BLaER1 treated with 17β-estradiol and CSF1 and Interleukin-3, amounts not matched to agents 10 nM and 100 nM (cell line): ENCODE measurements at regions not wholly inside any gene's neighbourhood (a gene's known extent, or its start where the extent isn't known, plus 50 kb on each side); places are given as distances from the start of the nearest gene placed in this dataset.

Experiments used
- H3K27ac ChIP-seq, 11 experiments: shearing (Covaris generic); formaldehyde crosslinking; 2 replicates each; pipeline ENCODE4 v1.8.1; 2022
- H3K27me3 ChIP-seq, 11 experiments: shearing (Covaris generic); formaldehyde crosslinking; 2 replicates each; pipeline ENCODE4 v1.8.1; 2022
- H3K36me3 ChIP-seq, 11 experiments: shearing (Covaris generic); formaldehyde crosslinking; 2 replicates each; pipeline ENCODE4 v1.8.1; 2022
- H3K4me1 ChIP-seq, 10 experiments: shearing (Covaris generic); formaldehyde crosslinking; 2 replicates each; pipeline ENCODE4 v1.8.1; 2022
- H3K4me2 ChIP-seq, 11 experiments: shearing (Covaris generic); formaldehyde crosslinking; 2 replicates each; pipeline ENCODE4 v1.8.1; 2022
- H3K4me3 ChIP-seq, 10 experiments: shearing (Covaris generic); formaldehyde crosslinking; 2 replicates each; pipeline ENCODE4 v1.8.1; 2022
- H3K9ac ChIP-seq, 11 experiments: shearing (Covaris generic); formaldehyde crosslinking; 2 replicates each; pipeline ENCODE4 v1.8.1; 2022
- H3K9me3 ChIP-seq, 11 experiments: shearing (Covaris generic); formaldehyde crosslinking; replicated peaks in 1 of 11; 2 replicates each; pipeline ENCODE4 v1.8.1; 2022
- H4K20me1 ChIP-seq, 11 experiments: shearing (Covaris generic); formaldehyde crosslinking; 2 replicates each; pipeline ENCODE4 v1.8.1; 2022
- Cebpa-rat ChIP-seq, 11 experiments: shearing (Covaris generic); IDR thresholded peaks; 2 replicates each; pipeline ENCODE4 v1.8.1; 2022

GRCh38 chr3:90032980-90033641, 925.7 kb downstream of the EPHA3 start:
- H3K9ac ChIP-seq = no peak overlapping the region
- H3K27ac ChIP-seq = no peak overlapping the region
- H4K20me1 ChIP-seq = no peaks in the 10 kb centered on the region
- no peaks in the 10 kb centered on the region for H3K36me3 ChIP-seq
- peaks cover 0 to 8% (median 0%) of the 10 kb centered on the region in 11 experiments; a peak in 5 of 22 replicates for H3K9me3 ChIP-seq
- H3K27me3 ChIP-seq = no peaks in the 10 kb centered on the region
- no peak for TF ChIP-seq Cebpa-rat (IDR thresholded peaks at IDR 0.05)
- H3K4me2 ChIP-seq = no peak overlapping the region
- H3K4me3 ChIP-seq = no peak overlapping the region
- peaks cover 0 to 5% (median 0%) of the 10 kb centered on the region in 10 experiments; a peak in 2 of 20 replicates for H3K4me1 ChIP-seq

DNA sequence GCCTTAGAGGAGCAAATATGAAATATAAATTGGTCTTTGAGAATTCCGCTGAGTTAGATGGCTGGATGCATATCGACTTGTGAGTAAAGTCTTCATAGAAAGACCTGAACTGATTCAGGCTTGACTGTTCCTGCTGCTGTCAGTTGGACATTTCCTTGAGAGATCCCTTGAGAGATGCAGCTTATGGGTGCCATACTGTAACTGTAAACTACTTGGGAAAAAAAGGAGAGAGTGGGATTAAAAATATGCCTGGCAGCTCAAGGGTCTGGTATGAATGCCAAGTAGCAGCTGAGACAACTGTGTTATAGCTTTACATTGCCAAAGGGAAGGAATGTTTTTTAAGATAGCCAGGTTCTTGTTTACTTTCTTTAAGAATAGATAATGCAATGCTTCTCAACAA, 926.6 kb downstream of the EPHA3 start:
- peaks cover 0 to 8% (median 0%) of the 10 kb centered on the region in 11 experiments; a peak in 5 of 22 replicates for H3K9me3 ChIP-seq
- H3K27me3 ChIP-seq = no peaks in the 10 kb centered on the region
- no peak overlapping the region for H3K4me2 ChIP-seq
- H3K27ac ChIP-seq = no peak overlapping the region
- no peaks in the 10 kb centered on the region for H4K20me1 ChIP-seq
- H3K4me3 ChIP-seq = no peak overlapping the region
- no peak for TF ChIP-seq Cebpa-rat (IDR thresholded peaks at IDR 0.05)
- no peaks in the 10 kb centered on the region for H3K36me3 ChIP-seq
- H3K9ac ChIP-seq = no peak overlapping the region
- H3K4me1 ChIP-seq = peaks cover 0 to 5% (median 0%) of the 10 kb centered on the region in 10 experiments; a peak in 2 of 20 replicates

DNA sequence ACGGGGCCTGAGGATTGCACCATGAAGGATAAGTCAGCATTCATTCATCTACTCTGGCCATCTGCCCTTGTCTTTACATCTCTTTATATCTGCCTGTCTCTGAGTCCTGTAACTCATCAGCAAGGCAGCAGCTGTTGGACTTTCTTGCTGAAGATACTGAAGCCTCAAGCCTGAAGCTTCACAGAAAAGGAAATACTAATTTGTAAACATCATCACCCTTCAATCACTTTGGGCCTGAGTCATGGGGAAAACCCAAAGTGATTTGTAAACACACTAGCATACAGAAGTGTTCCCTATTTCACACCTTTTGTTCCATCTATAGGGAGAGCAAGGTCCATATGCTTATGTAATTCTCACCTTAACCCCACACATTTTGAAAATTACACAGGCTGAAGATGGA, 928.2 kb downstream of the EPHA3 start:
- TF ChIP-seq Cebpa-rat (IDR thresholded peaks at IDR 0.05) = no peak
- Histone ChIP-seq H3K27ac (no peak overlapping the region), H3K4me3 (no peak overlapping the region), H3K36me3 (no peaks in the 10 kb centered on the region), H3K9ac (no peak overlapping the region), H3K27me3 (no peaks in the 10 kb centered on the region), H3K4me2 (no peak overlapping the region), H3K4me1 (peaks cover 0 to 5% (median 0%) of the 10 kb centered on the region in 10 experiments; a peak in 2 of 20 replicates), H4K20me1 (no peaks in the 10 kb centered on the region), H3K9me3 (no peaks in the 10 kb centered on the region)

DNA sequence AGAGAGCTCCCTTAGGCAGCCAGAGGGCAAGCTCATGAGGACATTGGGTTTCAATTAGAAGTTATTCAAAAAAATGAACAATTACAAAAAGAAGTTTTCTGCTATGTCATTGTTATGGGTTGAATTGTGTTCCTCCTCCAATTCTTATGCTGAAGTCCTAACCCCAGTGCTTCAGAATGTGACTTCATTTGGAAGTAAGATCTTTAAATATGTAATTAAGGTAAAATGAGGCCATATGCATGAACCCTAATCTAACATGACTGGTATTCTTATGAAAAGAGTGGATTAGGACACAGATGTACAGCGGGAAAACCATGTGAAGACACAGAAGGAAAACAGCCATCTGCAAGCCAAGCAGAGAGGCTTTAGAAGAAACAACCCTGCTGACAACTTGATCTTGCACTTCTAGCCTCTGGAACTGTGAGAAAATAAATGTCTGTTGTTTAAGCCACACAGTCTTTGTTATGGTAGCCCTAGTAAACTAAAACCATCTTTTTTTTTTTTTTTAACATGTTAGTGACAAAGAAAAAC, 929.6 kb downstream of the EPHA3 start:
- Histone ChIP-seq H3K4me3 (no peak overlapping the region), H3K27me3 (no peaks in the 10 kb centered on the region), H4K20me1 (no peaks in the 10 kb centered on the region), H3K4me2 (no peak overlapping the region), H3K4me1 (peaks cover 0 to 5% (median 0%) of the 10 kb centered on the region in 10 experiments; a peak in 2 of 20 replicates), H3K9ac (no peak overlapping the region), H3K9me3 (no peaks in the 10 kb centered on the region), H3K36me3 (no peaks in the 10 kb centered on the region), H3K27ac (no peak overlapping the region)
- no peak for TF ChIP-seq Cebpa-rat (IDR thresholded peaks at IDR 0.05)

DNA sequence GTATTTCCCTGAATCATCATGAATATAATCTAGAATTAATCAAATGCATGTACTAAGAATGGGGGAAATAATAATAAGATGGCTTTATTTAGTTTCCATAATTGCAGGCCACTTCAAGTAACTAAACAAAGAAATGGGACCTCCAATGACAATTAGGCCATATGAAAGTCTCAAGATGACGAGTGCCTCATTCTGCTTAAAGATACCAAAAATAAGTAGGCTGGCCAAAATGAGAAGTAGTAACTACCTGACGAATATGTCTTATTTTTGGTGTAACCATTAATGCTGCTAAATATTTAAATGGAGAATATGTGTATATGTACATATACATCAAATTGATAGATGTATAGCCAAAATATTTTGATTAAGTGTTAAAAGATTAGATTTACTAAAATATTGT, 932.6 kb downstream of the EPHA3 start:
- H3K4me2 ChIP-seq = no peak overlapping the region
- H3K4me3 ChIP-seq = no peak overlapping the region
- H3K36me3 ChIP-seq = no peaks in the 10 kb centered on the region
- H3K9ac ChIP-seq = no peak overlapping the region
- H4K20me1 ChIP-seq = no peaks in the 10 kb centered on the region
- H3K27me3 ChIP-seq = no peaks in the 10 kb centered on the region
- H3K9me3 ChIP-seq = no peaks in the 10 kb centered on the region
- no peak for TF ChIP-seq Cebpa-rat (IDR thresholded peaks at IDR 0.05)
- H3K27ac ChIP-seq = no peak overlapping the region
- H3K4me1 ChIP-seq = peaks cover 0 to 5% (median 0%) of the 10 kb centered on the region in 10 experiments; a peak in 2 of 20 replicates

- no peaks in the 10 kb centered on the region for H3K9me3 ChIP-seq
- no peak for TF ChIP-seq Cebpa-rat (IDR thresholded peaks at IDR 0.05)
- H3K4me1 ChIP-seq = peaks cover 0 to 3% (median 0%) of the 10 kb centered on the region in 10 experiments; a peak in 2 of 20 replicates
- H3K27me3 ChIP-seq = no peaks in the 10 kb centered on the region
- no peak overlapping the region for H3K4me3 ChIP-seq
- no peak overlapping the region for H3K4me2 ChIP-seq
- H4K20me1 ChIP-seq = no peaks in the 10 kb centered on the region
- no peak overlapping the region for H3K9ac ChIP-seq
- H3K27ac ChIP-seq = no peak overlapping the region
- no peaks in the 10 kb centered on the region for H3K36me3 ChIP-seq
Observed at GRCh38 chr3:90040554-90040953, 933.1 kb downstream of the EPHA3 start.

DNA sequence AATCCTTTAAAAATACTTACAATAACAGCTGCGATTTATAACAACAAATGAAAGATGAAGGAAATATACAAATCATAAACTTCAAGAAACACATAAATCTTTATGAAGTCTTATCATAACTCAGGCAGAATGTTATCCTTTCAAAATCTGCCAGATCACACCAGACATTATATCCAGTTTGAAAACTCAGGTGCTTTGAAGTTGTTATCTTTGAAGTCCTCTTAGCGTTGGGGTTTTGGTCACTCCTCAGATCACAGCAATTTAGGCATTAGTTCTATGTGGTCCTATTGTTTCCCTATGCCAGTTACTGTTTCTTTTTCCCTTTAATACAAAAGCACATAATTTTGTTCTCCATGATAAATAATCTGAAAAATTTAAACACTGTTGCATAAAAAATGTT, 934.6 kb downstream of the EPHA3 start:
- Histone ChIP-seq H3K4me2 (no peak overlapping the region), H3K4me1 (no peaks in the 10 kb centered on the region), H3K27ac (no peak overlapping the region), H4K20me1 (no peaks in the 10 kb centered on the region), H3K9me3 (no peaks in the 10 kb centered on the region), H3K27me3 (no peaks in the 10 kb centered on the region), H3K36me3 (no peaks in the 10 kb centered on the region), H3K4me3 (no peak overlapping the region), H3K9ac (no peak overlapping the region)
- TF ChIP-seq Cebpa-rat (IDR thresholded peaks at IDR 0.05) = no peak

DNA sequence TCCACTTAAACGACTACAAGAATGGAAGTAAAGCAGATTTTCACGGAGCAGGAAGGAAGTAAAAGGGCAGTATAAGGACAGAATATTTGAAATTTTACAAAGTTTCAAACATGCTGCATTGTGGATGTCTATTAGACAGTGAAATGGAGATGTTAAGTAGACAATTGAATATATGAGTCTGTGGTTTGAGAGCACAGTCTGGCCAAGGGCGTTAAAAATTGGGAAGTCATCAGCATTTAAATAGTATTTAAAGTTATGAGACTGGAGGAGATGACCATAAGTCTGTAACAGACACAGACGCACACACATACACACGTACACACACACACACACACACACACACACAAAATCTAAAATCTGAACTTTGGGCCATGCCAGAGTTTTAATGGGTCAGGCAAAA, 935.9 kb downstream of the EPHA3 start:
- no peak overlapping the region for H3K9ac ChIP-seq

DNA sequence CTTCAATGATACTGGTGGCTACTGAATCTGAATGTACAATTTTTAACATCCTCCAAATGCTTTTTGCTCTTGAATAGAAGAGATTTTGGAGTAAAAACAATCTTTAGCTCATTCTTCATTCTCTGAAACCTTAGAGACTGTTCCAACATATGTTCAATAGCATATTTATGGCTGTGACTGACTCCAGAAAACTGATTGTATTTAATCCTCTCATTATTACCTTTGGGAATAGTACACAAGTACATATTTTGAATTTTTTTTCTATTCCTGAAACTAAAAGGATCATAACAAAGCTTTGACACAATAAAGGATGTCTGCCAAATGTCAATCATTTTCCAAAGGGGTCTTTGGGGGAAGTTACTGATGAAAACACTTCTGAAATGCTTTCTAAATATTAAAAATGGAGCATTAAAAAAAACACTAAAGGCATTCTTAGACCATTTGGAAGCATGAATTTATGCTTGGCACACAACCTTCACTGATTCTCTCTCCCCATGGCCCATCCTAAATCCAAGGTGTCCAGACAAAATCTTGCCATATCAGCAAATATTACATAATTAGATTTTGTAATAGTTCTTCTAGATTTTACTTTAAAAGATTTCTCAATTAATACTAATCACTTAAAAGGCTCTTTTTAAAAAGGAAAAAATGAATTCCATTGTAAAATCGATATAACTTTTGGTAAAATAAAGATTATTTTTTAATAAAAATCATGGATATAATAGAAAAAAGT, 936.8 kb downstream of the EPHA3 start:
- Histone ChIP-seq H3K36me3 (no peaks in the 10 kb centered on the region), H3K27me3 (no peaks in the 10 kb centered on the region), H4K20me1 (no peaks in the 10 kb centered on the region), H3K9me3 (no peaks in the 10 kb centered on the region), H3K4me2 (no peak overlapping the region), H3K27ac (no peak overlapping the region), H3K4me3 (no peak overlapping the region), H3K4me1 (no peaks in the 10 kb centered on the region), H3K9ac (no peak overlapping the region)
- no peak for TF ChIP-seq Cebpa-rat (IDR thresholded peaks at IDR 0.05)

More for the DNA sequence above, 935.9 kb downstream of the EPHA3 start:
- TF ChIP-seq Cebpa-rat (IDR thresholded peaks at IDR 0.05) = no peak
- no peak overlapping the region for H3K4me3 ChIP-seq
- H3K27me3 ChIP-seq = no peaks in the 10 kb centered on the region
- H4K20me1 ChIP-seq = no peaks in the 10 kb centered on the region
- H3K9me3 ChIP-seq = no peaks in the 10 kb centered on the region
- H3K36me3 ChIP-seq = no peaks in the 10 kb centered on the region
- H3K4me1 ChIP-seq = no peaks in the 10 kb centered on the region
- no peak overlapping the region for H3K4me2 ChIP-seq
- H3K27ac ChIP-seq = no peak overlapping the region
